Thyroid gland (tissue), 4 donors: ENCODE measurements at regions not wholly inside any gene's neighbourhood (a gene's known extent, or its start where the extent isn't known, plus 50 kb on each side); places are given as distances from the start of the nearest gene placed in this dataset.

Experiments
- CTCF ChIP-seq, 6 experiments: fragments of 200-600 bp in 3 of 6; fragments of 450-650 bp in 3 of 6; sonication (generic) in 3 of 6; IDR thresholded peaks; one replicate each; pipeline ENCODE4 v1.5.1; 2016 to 2019; ENCODE audit warnings: antibody characterized with exemption in 6 of 6, mild to moderate bottlenecking in 2 of 6, inconsistent platforms in 1 of 6, moderate library complexity in 1 of 6
- POLR2A ChIP-seq, 2 donors: fragments of 450-650 bp; IDR thresholded peaks; one replicate each; pipeline ENCODE4 v1.6.1; 2017; ENCODE audit warnings: antibody characterized with exemption in 2 of 2, mild to moderate bottlenecking in 2 of 2, moderate library complexity in 1 of 2

- no peak for TF ChIP-seq CTCF (IDR thresholded peaks at IDR 0.05)
- no peak for TF ChIP-seq POLR2A (IDR thresholded peaks at IDR 0.05)
Measured at GRCh38 chr2:62410015-62410453, 96.0 kb downstream of the TMEM17 start.
